ENCODE measurements at regions not wholly inside any gene's neighbourhood (a gene's known extent, or its start where the extent isn't known, plus 50 kb on each side); places are given as distances from the start of the nearest gene placed in this dataset.

- no peak for TF ChIP-seq POLR2A (IDR thresholded peaks at IDR 0.05)
- no peak for TF ChIP-seq CTCF (IDR thresholded peaks at IDR 0.05)
These were observed 175.3 kb upstream of the SESN3 start for GRCh38 chr11:95406271-95406670.

All from Peyer's patch (tissue), 4 donors.